Fibroblast of the aortic adventitia (primary cell): ENCODE measurements at regions not wholly inside any gene's neighbourhood (a gene's known extent, or its start where the extent isn't known, plus 50 kb on each side); places are given as distances from the start of the nearest gene placed in this dataset.
A peak's percentile ranks its signal among the peaks of the same experiment; 100 is the strongest.

Experiments used
- DNase-seq: peaks from one replicate; pipeline ENCODE4 v3.0.0-alpha.2; 2010; ENCODE audit warnings: low read depth
- H3K4me3 ChIP-seq: 2 replicates; pipeline ENCODE4 v1.5.1; 2011; ENCODE audit warnings: low read depth, mild to moderate bottlenecking, control low read depth, low read length, moderate library complexity
- TF ChIP-seq, protein P1 (sequence below): IDR thresholded peaks from 2 replicates; pipeline ENCODE4 v1.5.1; 2011; ENCODE audit warnings: mild to moderate bottlenecking, low read length, control low read depth, inconsistent platforms; ENCODE audit not compliant: insufficient read depth

DNA sequence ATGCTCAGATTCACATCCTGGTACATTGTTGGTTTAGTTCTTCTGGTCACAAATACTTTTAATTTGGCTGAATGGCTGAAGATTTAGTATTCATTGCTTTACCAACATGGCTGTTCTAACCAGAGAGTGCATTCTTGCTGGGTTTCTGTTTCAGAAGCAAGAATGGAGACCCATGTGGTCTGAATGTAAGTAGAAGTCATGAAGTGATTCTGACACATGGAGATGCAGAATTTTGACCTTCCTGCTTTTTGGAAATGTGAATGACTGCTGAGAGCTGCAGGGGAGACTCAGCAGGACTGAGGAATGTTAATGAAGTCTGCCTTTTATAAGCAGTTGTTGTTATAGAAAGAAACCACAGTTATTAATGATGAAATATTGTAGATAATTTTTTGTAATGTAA, 576.1 kb upstream of the MARCKS start:
- TF ChIP-seq, protein P1, sequence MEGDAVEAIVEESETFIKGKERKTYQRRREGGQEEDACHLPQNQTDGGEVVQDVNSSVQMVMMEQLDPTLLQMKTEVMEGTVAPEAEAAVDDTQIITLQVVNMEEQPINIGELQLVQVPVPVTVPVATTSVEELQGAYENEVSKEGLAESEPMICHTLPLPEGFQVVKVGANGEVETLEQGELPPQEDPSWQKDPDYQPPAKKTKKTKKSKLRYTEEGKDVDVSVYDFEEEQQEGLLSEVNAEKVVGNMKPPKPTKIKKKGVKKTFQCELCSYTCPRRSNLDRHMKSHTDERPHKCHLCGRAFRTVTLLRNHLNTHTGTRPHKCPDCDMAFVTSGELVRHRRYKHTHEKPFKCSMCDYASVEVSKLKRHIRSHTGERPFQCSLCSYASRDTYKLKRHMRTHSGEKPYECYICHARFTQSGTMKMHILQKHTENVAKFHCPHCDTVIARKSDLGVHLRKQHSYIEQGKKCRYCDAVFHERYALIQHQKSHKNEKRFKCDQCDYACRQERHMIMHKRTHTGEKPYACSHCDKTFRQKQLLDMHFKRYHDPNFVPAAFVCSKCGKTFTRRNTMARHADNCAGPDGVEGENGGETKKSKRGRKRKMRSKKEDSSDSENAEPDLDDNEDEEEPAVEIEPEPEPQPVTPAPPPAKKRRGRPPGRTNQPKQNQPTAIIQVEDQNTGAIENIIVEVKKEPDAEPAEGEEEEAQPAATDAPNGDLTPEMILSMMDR: no peak
- H3K4me3 ChIP-seq: no peak overlapping the region
- no peak for DNase-seq

DNA sequence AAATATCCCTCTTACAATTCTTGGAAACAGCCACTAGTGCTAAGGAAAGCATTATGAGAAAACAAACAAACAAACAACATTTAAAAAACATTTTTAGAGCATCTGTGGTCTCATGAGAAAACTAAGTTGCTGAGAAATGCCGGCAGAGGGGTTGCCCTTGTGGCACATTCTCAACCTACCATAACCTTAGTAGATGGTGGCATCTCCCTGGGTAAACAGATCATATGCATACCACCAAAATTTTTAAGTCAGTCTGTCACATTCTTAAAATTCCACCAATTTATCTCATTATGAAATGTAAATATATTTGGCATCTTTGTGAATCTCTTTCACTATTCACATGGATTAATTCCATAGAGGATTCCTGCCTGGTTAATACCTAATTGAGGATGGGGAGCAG, 575.7 kb upstream of the MARCKS start:
- H3K4me3 ChIP-seq: no peak overlapping the region
- TF ChIP-seq, protein P1: no peak
- no peak for DNase-seq

DNA sequence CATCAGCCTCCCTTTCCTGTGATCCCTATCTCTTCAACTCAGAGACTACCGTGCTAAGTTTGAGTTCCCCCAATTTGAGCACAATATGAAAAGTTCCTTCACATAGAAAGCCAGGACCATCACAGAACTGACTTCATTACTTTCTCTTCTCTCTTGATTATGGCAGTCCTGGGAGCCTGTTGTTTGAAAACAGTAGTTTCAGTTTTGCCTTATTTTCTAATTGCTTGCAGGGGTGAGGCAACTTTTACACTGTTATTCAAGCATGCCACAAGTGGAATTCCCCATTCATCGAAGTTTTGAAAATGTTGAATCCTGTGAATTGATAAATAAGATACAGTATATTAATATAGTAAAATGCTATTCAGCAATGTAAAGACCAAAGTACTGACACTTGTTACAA, 569.7 kb upstream of the MARCKS start:
- H3K4me3 ChIP-seq: no peak overlapping the region
- TF ChIP-seq, protein P1: no peak
- no peak for DNase-seq

- TF ChIP-seq, protein P1: no peak
- no peak for DNase-seq
- H3K4me3 ChIP-seq: no peak overlapping the region
These were observed 568.7 kb upstream of the MARCKS start for GRCh38 chr6:113288409-113288808.

GRCh38 chr6:113289166-113289565, 568.0 kb upstream of the MARCKS start:
- H3K4me3 ChIP-seq: no peak overlapping the region
- TF ChIP-seq, protein P1: no peak
- DNase-seq: no peak

DNA sequence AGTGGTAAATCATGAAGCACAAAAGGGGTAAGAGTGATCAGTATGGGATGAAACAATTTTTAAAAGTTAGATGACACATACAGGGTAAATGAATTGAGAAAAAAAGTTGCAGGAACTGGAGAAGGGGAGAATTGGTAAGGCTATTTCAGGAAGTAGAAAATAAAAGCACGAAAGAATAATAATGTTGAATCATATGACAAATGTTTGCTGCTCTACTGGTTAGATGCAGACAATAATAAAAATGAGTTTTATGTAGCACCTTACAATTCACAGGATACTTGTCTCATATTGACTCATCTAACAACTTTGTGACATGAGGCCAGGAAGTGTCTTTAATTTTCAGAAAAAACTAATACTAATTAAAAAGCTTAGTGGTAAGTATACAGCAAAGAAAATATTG, 566.5 kb upstream of the MARCKS start:
- DNase-seq: no peak
- no peak overlapping the region for H3K4me3 ChIP-seq
- TF ChIP-seq, protein P1: no peak

GRCh38 chr6:113291751-113292445, 565.2 kb upstream of the MARCKS start:
- peak; percentile 49 for DNase-seq
- TF ChIP-seq, protein P1: no peak
- no peak overlapping the region for H3K4me3 ChIP-seq
